ENCODE measurements at regions not wholly inside any gene's neighbourhood (a gene's known extent, or its start where the extent isn't known, plus 50 kb on each side); places are given as distances from the start of the nearest gene placed in this dataset.

DNA sequence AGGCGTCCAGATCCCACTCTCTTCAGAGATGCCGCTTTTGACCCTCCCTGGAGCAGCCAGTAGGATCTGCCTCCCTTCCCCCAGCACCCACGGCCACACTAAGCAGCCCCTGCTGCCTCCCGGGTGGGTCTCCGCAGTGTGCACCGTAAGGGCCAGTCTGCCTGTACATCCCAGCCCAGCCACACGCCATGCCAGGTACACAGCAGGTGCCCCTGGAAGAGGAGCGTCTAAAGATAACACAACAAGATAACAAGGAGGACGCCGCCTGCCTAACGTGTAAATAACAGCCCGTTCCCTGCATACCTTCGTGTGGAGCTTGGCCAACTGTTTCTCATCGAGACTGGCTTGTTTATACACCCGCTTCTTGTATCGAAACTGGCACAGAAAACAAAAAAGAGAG lies 139.4 kb downstream of the SHANK2 start:
- no peak for ATAC-seq
- Histone ChIP-seq H3K9me1 (ENCODE audit: control insufficient read depth, insufficient read depth, low read length) (no peaks in the 10 kb centered on the region), H2AFZ (ENCODE audit: low read depth, low read length) (no peak overlapping the region), H3K36me3 (ENCODE audit: control insufficient read depth, insufficient read depth, low read length) (no peaks in the 10 kb centered on the region), H3K4me1 (replicated peaks in 1 of 2; ENCODE audit: control insufficient read depth in 2 of 2, insufficient read depth in 2 of 2, low read length in 2 of 2) (no peaks in the 10 kb centered on the region), H3K9me3 (replicated peaks; ENCODE audit: control insufficient read depth, insufficient read depth, low read depth, low read length) (no peaks in the 10 kb centered on the region), H3K9ac (ENCODE audit: insufficient read depth in 1 of 2, low read depth in 2 of 2, low read length in 2 of 2) (no peak overlapping the region), H4K20me1 (replicated peaks; ENCODE audit: control insufficient read depth, insufficient read depth, low read length) (no peaks in the 10 kb centered on the region; the same call in 1 of the 2 replicates), H3K27me3 (ENCODE audit: control insufficient read depth in 2 of 2, insufficient read depth in 2 of 2, low read length in 2 of 2) (peaks cover 25 to 88% of the 10 kb centered on the region in 2 experiments), H3K4me3 (no peak overlapping the region), H3K27ac (ENCODE audit: extremely low read depth, low read depth, low read length) (no peak overlapping the region), H3K4me2 (ENCODE audit: insufficient read depth, low read length) (no peak overlapping the region), H3K79me2 (ENCODE audit: control insufficient read depth, insufficient read depth, low read length) (no peaks in the 10 kb centered on the region)
- intact Hi-C loops (cut with micrococcal nuclease) (no loop called here), in situ Hi-C loops (cut with MboI) (no loop called here)
- ChIA-PET POLR2A (interaction anchor here (0.7 kb wide), 1 partner anchor 13 kb away, joined by 5 read pairs; no protein-coding TSS in a partner anchor), CTCF (ENCODE audit: low intra/inter-chr PET ratio) (no interaction called here)
- TF ChIP-seq EWSR1 (IDR thresholded peaks at IDR 0.05; ENCODE audit: borderline replicate concordance, low read depth, partially characterized antibody) (no peak), SRF (CRISPR knock-in tag; IDR thresholded peaks at IDR 0.05) (no peak), HMGN3 (IDR thresholded peaks at IDR 0.05; ENCODE audit: borderline replicate concordance, extremely low read depth, insufficient read length, low read depth, low read length) (no peak), HDAC2 (IDR thresholded peaks at IDR 0.05) (no peak), WHSC1 (IDR thresholded peaks at IDR 0.05; ENCODE audit: low read length) (no peak), FOXK2 (conservative IDR thresholded peaks at IDR 0.05 in 1 of 2, IDR thresholded peaks at IDR 0.05 in 1 of 2; ENCODE audit: low read depth in 2 of 2) (no peak), ZNF143 (CRISPR knock-in tag; IDR thresholded peaks at IDR 0.05) (no peak), FOSL1 (tag; conservative IDR thresholded peaks at IDR 0.05) (no peak), ZNF384 (IDR thresholded peaks at IDR 0.05; ENCODE audit: low read depth, low read length) (no peak)
- under 1% methylated on average over 15 of the region's 16 CpGs for WGBS (ENCODE audit: insufficient coverage, low coverage, missing lambda C conversion rate)
- FAIRE-seq: no peak
- no peak for DNase-seq (ENCODE audit: extremely low read depth in 1 of 4, low spot score in 3 of 4)
- BruUV-seq (replicated peaks): no TSS peak
